A673 (cell line): ENCODE measurements at regions not wholly inside any gene's neighbourhood (a gene's known extent, or its start where the extent isn't known, plus 50 kb on each side); places are given as distances from the start of the nearest gene placed in this dataset.

Experiments used
- BruUV-seq: library from RNA; stranded (reverse); fragments of 400-500 nt; replicated peaks from 2 replicates; lab custom pipeline; 2021; lab: Mats Ljungman, UMichigan
- CTCF ChIA-PET: fragments of 300-600 bp; sonication (Branson Sonifier 250); formaldehyde crosslinking; loops from one replicate; lab custom pipeline; 2022; ENCODE audit warnings: antibody characterized with exemption; lab: Charles Lee
- POLR2A ChIA-PET: fragments of 300-600 bp; sonication (Branson Sonifier 250); formaldehyde crosslinking; loops from one replicate; lab custom pipeline; 2022; ENCODE audit warnings: antibody characterized with exemption; ENCODE audit not compliant: low non-redundant PET; lab: Charles Lee
- DNase-seq: peaks from one replicate; pipeline ENCODE4 v3.0.0-alpha.2; 2015; ENCODE audit warnings: low spot score
- H3K27ac ChIP-seq: fragments of 200-600 bp; sonication (generic); 2 replicates; pipeline ENCODE4 v1.5.1; 2016; ENCODE audit warnings: mixed run types, low read depth, mild to moderate bottlenecking, mixed read lengths, antibody characterized with exemption, low read length; ENCODE audit not compliant: poor library complexity, severe bottlenecking
- H3K27me3 ChIP-seq: fragments of 200-600 bp; sonication (generic); replicated peaks from 2 replicates; pipeline ENCODE4 v1.6.1; 2017; ENCODE audit warnings: mixed run types, low read depth, mild to moderate bottlenecking, mixed read lengths, antibody characterized with exemption, low read length; ENCODE audit not compliant: insufficient read depth, poor library complexity
- H3K36me3 ChIP-seq: fragments of 200-600 bp; sonication (generic); 2 replicates; pipeline ENCODE4 v1.6.1; 2016; ENCODE audit warnings: mixed run types, mild to moderate bottlenecking, mixed read lengths, antibody characterized with exemption, low read length; ENCODE audit not compliant: insufficient read depth, poor library complexity, severe bottlenecking
- H3K4me1 ChIP-seq: fragments of 200-600 bp; sonication (generic); 2 replicates; pipeline ENCODE4 v1.6.1; 2017; ENCODE audit warnings: mixed run types, mild to moderate bottlenecking, mixed read lengths, antibody characterized with exemption, low read length; ENCODE audit not compliant: insufficient read depth, poor library complexity, severe bottlenecking
- H3K4me3 ChIP-seq: fragments of 200-600 bp; sonication (generic); 2 replicates; pipeline ENCODE4 v1.5.1; 2016; ENCODE audit warnings: low read depth, mixed run types, mild to moderate bottlenecking, mixed read lengths, low read length; ENCODE audit not compliant: poor library complexity, severe bottlenecking
- H3K9me3 ChIP-seq: fragments of 200-600 bp; sonication (generic); 2 replicates; pipeline ENCODE4 v1.6.1; 2016; ENCODE audit warnings: mixed run types, low read depth, mild to moderate bottlenecking, mixed read lengths, antibody characterized with exemption, low read length; ENCODE audit not compliant: poor library complexity, severe bottlenecking
- CTCF ChIP-seq: fragments of 300-800, 200-600 bp; sonication (generic); conservative IDR thresholded peaks from 2 replicates; pipeline ENCODE4 v1.5.1; 2017; ENCODE audit warnings: low read depth, mild to moderate bottlenecking, antibody characterized with exemption, low read length, moderate library complexity, mixed read lengths
- EZH2 ChIP-seq: fragments of 200-600 bp; sonication (generic); IDR thresholded peaks from 2 replicates; pipeline ENCODE4 v1.6.1; 2017; ENCODE audit warnings: borderline replicate concordance, low read depth, mild to moderate bottlenecking, mixed read lengths, antibody characterized with exemption, low read length; ENCODE audit not compliant: poor library complexity, severe bottlenecking
- intact Hi-C: fragments of 100-400 bp; cut with micrococcal nuclease; formaldehyde crosslinking; loops from one replicate; pipeline ENCODE4 v1.10.0; 2022; ENCODE audit not compliant: unreplicated experiment

- no peaks in the 10 kb centered on the region for H3K4me1 ChIP-seq
- BruUV-seq: no TSS peak
- intact Hi-C loops: loop anchor here (10.0 kb wide), 1 partner anchor 610 kb away; the partner anchor contains the start of gene PROX1
- no peak overlapping the region for H3K27ac ChIP-seq
- H3K36me3 ChIP-seq: no peaks in the 10 kb centered on the region
- no peaks in the 10 kb centered on the region for H3K27me3 ChIP-seq
- ChIA-PET CTCF (interaction anchor here (1.0 kb wide), 1 partner anchor 748 kb away, joined by 4 read pairs; no protein-coding TSS in a partner anchor), POLR2A (no interaction called here)
- no peak for TF ChIP-seq EZH2
- no peak for TF ChIP-seq CTCF
- DNase-seq: no peak
- H3K4me3 ChIP-seq: no peak overlapping the region
- H3K9me3 ChIP-seq: no peaks in the 10 kb centered on the region
Observed at GRCh38 chr1:213375002-213375401, 324.0 kb downstream of the RPS6KC1 start.

- no peak for DNase-seq
- H3K9me3 ChIP-seq: no peaks in the 10 kb centered on the region
- intact Hi-C loops: loop anchor here (10.0 kb wide), 1 partner anchor 608 kb away; the partner anchor contains the start of gene PROX1
- ChIA-PET POLR2A (no interaction called here), CTCF (no interaction called here)
- no peak for TF ChIP-seq EZH2
- no peak for TF ChIP-seq CTCF
- BruUV-seq: no TSS peak
- H3K4me1 ChIP-seq: no peaks in the 10 kb centered on the region
- no peak overlapping the region for H3K4me3 ChIP-seq
- no peaks in the 10 kb centered on the region for H3K36me3 ChIP-seq
- H3K27ac ChIP-seq: no peak overlapping the region
- H3K27me3 ChIP-seq: peaks cover 12% of the 10 kb centered on the region
Observed at GRCh38 chr1:213376862-213377372, 325.9 kb downstream of the RPS6KC1 start.

- no peak overlapping the region for H3K4me3 ChIP-seq
- H3K9me3 ChIP-seq: no peaks in the 10 kb centered on the region
- no peaks in the 10 kb centered on the region for H3K4me1 ChIP-seq
- intact Hi-C loops: no loop called here
- ChIA-PET POLR2A (no interaction called here), CTCF (no interaction called here)
- no TSS peak for BruUV-seq
- no peak for TF ChIP-seq CTCF
- no peak for TF ChIP-seq EZH2
- peaks cover 12% of the 10 kb centered on the region for H3K27me3 ChIP-seq
- H3K36me3 ChIP-seq: no peaks in the 10 kb centered on the region
- DNase-seq: no peak
- no peak overlapping the region for H3K27ac ChIP-seq
Observed at GRCh38 chr1:213380865-213381264, 329.8 kb downstream of the RPS6KC1 start.
